ENCODE measurements at regions not wholly inside any gene's neighbourhood (a gene's known extent, or its start where the extent isn't known, plus 50 kb on each side); places are given as distances from the start of the nearest gene placed in this dataset.

DNA sequence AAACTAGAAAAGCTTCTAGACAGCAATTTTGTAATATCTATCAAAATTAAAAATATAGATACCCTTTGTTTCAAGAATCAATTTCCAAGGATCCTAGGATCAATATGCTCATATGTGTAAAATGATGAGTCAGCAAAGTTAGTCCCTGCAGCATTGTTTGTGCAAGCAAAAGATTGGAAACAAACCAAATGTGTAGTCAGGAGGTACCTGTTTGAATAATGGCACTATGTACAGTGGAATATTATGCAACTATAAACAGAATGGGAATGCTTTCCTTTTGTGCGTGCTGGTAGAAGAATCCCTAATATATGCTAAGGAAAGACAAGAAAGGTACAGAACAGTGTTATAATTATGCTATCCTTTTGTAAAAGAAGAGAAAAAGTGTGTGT lies 58.5 kb upstream of the PJA2 start:
- Mint-ChIP-seq H3K27ac (no peak overlapping the region), H3K4me1 (peaks cover 5% of the 10 kb centered on the region), H3K9me3 (no peaks in the 10 kb centered on the region), H3K4me3 (no peak overlapping the region), H3K36me3 (ENCODE audit: low read depth) (no peaks in the 10 kb centered on the region), H3K27me3 (peaks cover 3% of the 10 kb centered on the region)
- no peak for DNase-seq
- ChIA-PET CTCF (interaction anchor here (0.6 kb wide), 1 partner anchor 718 kb away, joined by 4 read pairs; no protein-coding TSS in a partner anchor), POLR2A (no interaction called here)

DNA sequence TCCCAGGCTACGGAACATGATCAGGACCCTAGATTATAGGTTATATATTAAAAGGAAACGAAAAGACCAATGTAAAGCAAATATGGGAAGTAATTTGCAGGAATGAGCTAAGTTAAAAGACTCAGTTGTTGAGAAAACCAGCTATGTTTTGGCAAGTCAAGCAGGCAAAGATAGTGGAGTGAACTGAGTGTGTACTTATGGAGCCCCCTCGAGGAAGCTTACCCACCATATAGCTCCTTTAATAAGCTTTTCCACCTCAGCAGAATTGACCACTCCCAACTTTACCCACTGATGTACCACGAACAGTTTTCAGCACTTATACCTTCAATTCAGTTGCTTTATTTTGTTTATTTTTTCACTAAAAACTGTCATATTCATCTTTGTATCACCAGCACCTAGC lies 57.3 kb upstream of the PJA2 start:
- DNase-seq = no peak
- ChIA-PET CTCF (no interaction called here), POLR2A (no interaction called here)
- peaks cover 3% of the 10 kb centered on the region for H3K27me3 Mint-ChIP-seq
- H3K36me3 Mint-ChIP-seq (ENCODE audit: low read depth) = no peaks in the 10 kb centered on the region
- no peak overlapping the region for H3K4me3 Mint-ChIP-seq
- no peaks in the 10 kb centered on the region for H3K9me3 Mint-ChIP-seq
- peaks cover 5% of the 10 kb centered on the region for H3K4me1 Mint-ChIP-seq
- no peak overlapping the region for H3K27ac Mint-ChIP-seq

All from activated CD4-positive, alpha-beta T cell treated with anti-CD3 and anti-CD28 coated beads, Interleukin-2, amount 10 ng/mL, durations not matched to agents 7 days and 5 days (primary cell).